HT-29 (cell line): ENCODE measurements at regions not wholly inside any gene's neighbourhood (a gene's known extent, or its start where the extent isn't known, plus 50 kb on each side); places are given as distances from the start of the nearest gene placed in this dataset.

Source experiments
- DNase-seq: peaks from one replicate; pipeline ENCODE4 v3.0.0-alpha.2; 2015; ENCODE audit warnings: low spot score

GRCh38 chr22:44557064-44557748 is 59.2 kb upstream of the RTL6 start:
- DNase-seq: no peak

- no peak for DNase-seq
Measured at GRCh38 chr22:44555597-44555996, 57.6 kb upstream of the RTL6 start.

GRCh38 chr22:44555046-44555445 is 57.0 kb upstream of the RTL6 start:
- no peak for DNase-seq

GRCh38 chr22:44554411-44554810 is 56.4 kb upstream of the RTL6 start:
- DNase-seq: no peak

GRCh38 chr22:44550711-44551491 is 52.9 kb upstream of the RTL6 start:
- DNase-seq: no peak

GRCh38 chr22:44549701-44550100 is 51.7 kb upstream of the RTL6 start:
- no peak for DNase-seq

- DNase-seq: no peak
Measured at GRCh38 chr22:44548981-44549380, 50.9 kb upstream of the RTL6 start.
